CD4-positive, alpha-beta T cell (primary cell): ENCODE measurements at regions not wholly inside any gene's neighbourhood (a gene's known extent, or its start where the extent isn't known, plus 50 kb on each side); places are given as distances from the start of the nearest gene placed in this dataset.

Experiments used
- ATAC-seq: fragments of 200-7000 bp; cut with Tn5 transposase; one replicate; pipeline ENCODE4 v1.10.0; 2022; ENCODE audit warnings: mild to moderate bottlenecking; ENCODE audit not compliant: poor library complexity
- CTCF ChIA-PET: fragments of 350-600 bp; sonication (Branson Sonifier 250); formaldehyde crosslinking; loops from one replicate; lab custom pipeline; 2021; ENCODE audit warnings: antibody characterized with exemption, inconsistent platforms; lab: Charles Lee
- POLR2A ChIA-PET: fragments of 350-600 bp; sonication (Branson Sonifier 250); formaldehyde crosslinking; loops from one replicate; lab custom pipeline; 2021; ENCODE audit warnings: antibody characterized with exemption, inconsistent platforms; lab: Charles Lee
- DNase-seq, 14 experiments: peaks; one replicate each; pipeline ENCODE4 v3.0.0-alpha.2; 2013 to 2020; ENCODE audit warnings: mixed read lengths in 2 of 14
- H3K27ac ChIP-seq, 2 donors: one replicate each; pipeline versions ENCODE4 v1.5.1 to v1.7.0; 2013; ENCODE audit warnings: low read length in 2 of 2, low read depth in 1 of 2, mild to moderate bottlenecking in 1 of 2
- H3K27me3 ChIP-seq, 2 experiments: 1 replicate in 1 of 2; 2 replicates in 1 of 2; pipeline versions ENCODE4 v1.6.1 to v1.7.0; 2013; ENCODE audit warnings: low read length in 2 of 2, control low read depth in 1 of 2, mild to moderate bottlenecking in 1 of 2, moderate library complexity in 1 of 2; ENCODE audit not compliant: insufficient read depth in 2 of 2, control insufficient read depth in 1 of 2
- H3K36me3 ChIP-seq: one replicate; pipeline ENCODE4 v1.6.1; 2013; ENCODE audit warnings: low read length, control low read depth; ENCODE audit not compliant: insufficient read depth
- H3K4me1 ChIP-seq: one replicate; pipeline ENCODE4 v1.6.1; 2013; ENCODE audit warnings: low read length, control low read depth; ENCODE audit not compliant: insufficient read depth
- H3K4me3 ChIP-seq: one replicate; pipeline ENCODE4 v1.5.1; 2013; ENCODE audit warnings: mild to moderate bottlenecking, low read length, moderate library complexity
- H3K9me3 ChIP-seq, 2 experiments: 1 replicate in 1 of 2; 2 replicates in 1 of 2; pipeline versions ENCODE4 v1.6.1 to v1.7.0; 2013; ENCODE audit warnings: low read length in 2 of 2, mild to moderate bottlenecking in 2 of 2, control low read depth in 1 of 2, moderate library complexity in 1 of 2; ENCODE audit not compliant: control insufficient read depth in 1 of 2, insufficient read depth in 1 of 2
- H3K27ac Mint-ChIP-seq: one replicate; pipeline ENCODE4 v1.8.0; 2020; ENCODE audit warnings: mixed read lengths
- H3K27me3 Mint-ChIP-seq: one replicate; pipeline ENCODE4 v1.8.0; 2021; ENCODE audit warnings: mixed read lengths
- H3K36me3 Mint-ChIP-seq: one replicate; pipeline ENCODE4 v1.8.0; 2021; ENCODE audit warnings: low read depth, mixed read lengths
- H3K4me1 Mint-ChIP-seq: one replicate; pipeline ENCODE4 v1.8.0; 2021; ENCODE audit warnings: low read depth, mixed read lengths
- H3K4me3 Mint-ChIP-seq: one replicate; pipeline ENCODE4 v1.8.0; 2020; ENCODE audit warnings: mild to moderate bottlenecking, mixed read lengths
- H3K9me3 Mint-ChIP-seq: one replicate; pipeline ENCODE4 v1.8.0; 2020; ENCODE audit warnings: mixed read lengths
- CTCF ChIP-seq: fragments of 200-600 bp; IDR thresholded peaks from one replicate; pipeline ENCODE4 v1.8.0; 2022; ENCODE audit warnings: antibody characterized with exemption, mild to moderate bottlenecking
- intact Hi-C, 2 experiments: fragments of 100-400 bp; cut with DNase I in 1 of 2; cut with micrococcal nuclease in 1 of 2; formaldehyde crosslinking; loops; one replicate each; pipeline versions ENCODE4 v1.15.1 to v1.9.0; 2023 to 2025; cut with DNase I, micrococcal nuclease

GRCh38 chr3:64825404-64826120, 137.8 kb upstream of the ADAMTS9 start:
- Histone ChIP-seq H3K27me3 (no peaks in the 10 kb centered on the region), H3K4me1 (no peaks in the 10 kb centered on the region), H3K36me3 (no peaks in the 10 kb centered on the region), H3K9me3 (no peaks in the 10 kb centered on the region), H3K4me3 (no peak overlapping the region), H3K27ac (no peak overlapping the region)
- DNase-seq (no peak), ATAC-seq (no peak)
- TF ChIP-seq CTCF = no peak
- ChIA-PET CTCF (no interaction called here), POLR2A (no interaction called here)
- intact Hi-C loops = no loop called here
- no peaks in the 10 kb centered on the region for H3K4me1 Mint-ChIP-seq
- H3K27ac Mint-ChIP-seq = no peak overlapping the region
- no peaks in the 10 kb centered on the region for H3K27me3 Mint-ChIP-seq
- no peaks in the 10 kb centered on the region for H3K9me3 Mint-ChIP-seq
- H3K4me3 Mint-ChIP-seq = no peak overlapping the region
- H3K36me3 Mint-ChIP-seq = no peaks in the 10 kb centered on the region

GRCh38 chr3:64824394-64824909, 136.7 kb upstream of the ADAMTS9 start:
- POLR2A ChIA-PET = no interaction called here
- CTCF ChIA-PET = no interaction called here
- intact Hi-C loops = no loop called here
- Histone ChIP-seq H3K4me1 (no peaks in the 10 kb centered on the region), H3K9me3 (no peaks in the 10 kb centered on the region), H3K27ac (no peak overlapping the region), H3K4me3 (no peak overlapping the region), H3K27me3 (no peaks in the 10 kb centered on the region), H3K36me3 (no peaks in the 10 kb centered on the region)
- Mint-ChIP-seq H3K27me3 (no peaks in the 10 kb centered on the region), H3K4me1 (no peaks in the 10 kb centered on the region), H3K9me3 (no peaks in the 10 kb centered on the region), H3K36me3 (no peaks in the 10 kb centered on the region), H3K4me3 (no peak overlapping the region), H3K27ac (no peak overlapping the region)
- DNase-seq (no peak), ATAC-seq (no peak)
- no peak for TF ChIP-seq CTCF

- ATAC-seq = no peak
- CTCF ChIA-PET = no interaction called here
- H3K4me1 Mint-ChIP-seq = no peaks in the 10 kb centered on the region
These were observed 130.4 kb upstream of the ADAMTS9 start for GRCh38 chr3:64818196-64818595.

More at GRCh38 chr3:64818196-64818595, 130.4 kb upstream of the ADAMTS9 start:
- Mint-ChIP-seq H3K27ac (no peak overlapping the region), H3K9me3 (no peaks in the 10 kb centered on the region), H3K36me3 (no peaks in the 10 kb centered on the region), H3K4me3 (no peak overlapping the region), H3K27me3 (no peaks in the 10 kb centered on the region)
- no peak overlapping the region for H3K4me3 ChIP-seq
- no peaks in the 10 kb centered on the region for H3K4me1 ChIP-seq
- H3K36me3 ChIP-seq = no peaks in the 10 kb centered on the region
- H3K27me3 ChIP-seq = no peaks in the 10 kb centered on the region
- TF ChIP-seq CTCF = no peak
- H3K9me3 ChIP-seq = no peaks in the 10 kb centered on the region
- intact Hi-C loops = no loop called here
- no peak overlapping the region for H3K27ac ChIP-seq
- POLR2A ChIA-PET = no interaction called here
- DNase-seq = no peak
